Caco-2 (cell line): ENCODE measurements at regions not wholly inside any gene's neighbourhood (a gene's known extent, or its start where the extent isn't known, plus 50 kb on each side); places are given as distances from the start of the nearest gene placed in this dataset.

ENCODE experiments used
- BruUV-seq: library from RNA; stranded (reverse); fragments of 400-500 nt; replicated peaks from 2 replicates; lab custom pipeline; 2021; lab: Mats Ljungman, UMichigan
- CTCF ChIA-PET: fragments of 300-600 bp; sonication (Branson Sonifier 250); formaldehyde crosslinking; loops from one replicate; lab custom pipeline; 2022; ENCODE audit warnings: antibody characterized with exemption; lab: Charles Lee
- POLR2A ChIA-PET: fragments of 300-600 bp; sonication (Branson Sonifier 250); formaldehyde crosslinking; loops from one replicate; lab custom pipeline; 2022; ENCODE audit warnings: antibody characterized with exemption; lab: Charles Lee
- DNase-seq, 2 experiments: peaks; one replicate each; pipeline versions ENCODE4 v3.0.0 to v3.0.0-alpha.2; 2020 to 2022
- H3K27me3 ChIP-seq: replicated peaks from 2 replicates; pipeline ENCODE4 v1.6.0; 2011; ENCODE audit warnings: low read length; ENCODE audit not compliant: control insufficient read depth, insufficient read depth
- H3K36me3 ChIP-seq: 2 replicates; pipeline ENCODE4 v1.5.1; 2011; ENCODE audit warnings: low read length; ENCODE audit not compliant: control insufficient read depth, insufficient read depth
- H3K4me1 ChIP-seq: fragments of 250-450 bp; sonication (Bioruptor Pico); 2 replicates; pipeline ENCODE4 v1.5.1; 2020; ENCODE audit warnings: mild to moderate bottlenecking
- H3K4me3 ChIP-seq: 2 replicates; pipeline ENCODE4 v1.5.1; 2011; ENCODE audit warnings: low read depth, mild to moderate bottlenecking, control low read depth, low read length
- H3K9me3 ChIP-seq: fragments of 250-450 bp; sonication (Bioruptor Pico); 2 replicates; pipeline ENCODE4 v1.5.1; 2020; ENCODE audit warnings: mild to moderate bottlenecking, moderate library complexity
- H3K27ac Mint-ChIP-seq: one replicate; pipeline ENCODE4 v1.8.0; 2022; ENCODE audit warnings: mixed read lengths; ENCODE audit not compliant: unreplicated experiment
- H3K27me3 Mint-ChIP-seq: one replicate; pipeline ENCODE4 v1.8.0; 2022; ENCODE audit warnings: mixed read lengths; ENCODE audit not compliant: insufficient read depth, unreplicated experiment
- H3K36me3 Mint-ChIP-seq: one replicate; pipeline ENCODE4 v1.8.0; 2022; ENCODE audit warnings: mild to moderate bottlenecking, mixed read lengths; ENCODE audit not compliant: insufficient read depth, unreplicated experiment
- H3K4me1 Mint-ChIP-seq: one replicate; pipeline ENCODE4 v1.8.0; 2022; ENCODE audit warnings: low read depth, mixed read lengths; ENCODE audit not compliant: unreplicated experiment
- H3K4me3 Mint-ChIP-seq: one replicate; pipeline ENCODE4 v1.8.0; 2022; ENCODE audit warnings: mild to moderate bottlenecking, moderate library complexity, mixed read lengths; ENCODE audit not compliant: unreplicated experiment
- H3K9me3 Mint-ChIP-seq: one replicate; pipeline ENCODE4 v1.8.0; 2022; ENCODE audit warnings: mixed read lengths; ENCODE audit not compliant: unreplicated experiment
- CTCF ChIP-seq, 2 experiments: fragments of 200-600 bp in 1 of 2; IDR thresholded peaks; 1 replicate in 1 of 2; 2 replicates in 1 of 2; pipeline versions ENCODE4 v1.5.1 to v1.8.0; 2011 to 2022; ENCODE audit warnings: antibody characterized with exemption in 1 of 2, control low read depth in 1 of 2, inconsistent platforms in 1 of 2, low read depth in 1 of 2, low read length in 1 of 2, mild to moderate bottlenecking in 1 of 2, moderate library complexity in 1 of 2; ENCODE audit not compliant: insufficient read depth in 1 of 2, severe bottlenecking in 1 of 2, unreplicated experiment in 1 of 2
- intact Hi-C: fragments of 100-400 bp; cut with micrococcal nuclease; formaldehyde crosslinking; loops from one replicate; pipeline ENCODE4 v1.10.0; 2022; ENCODE audit not compliant: unreplicated experiment

- CTCF ChIA-PET: no interaction called here
- no peaks in the 10 kb centered on the region for H3K4me1 Mint-ChIP-seq
- Histone ChIP-seq H3K4me3 (no peak overlapping the region), H3K4me1 (no peaks in the 10 kb centered on the region), H3K36me3 (no peaks in the 10 kb centered on the region), H3K27me3 (no peaks in the 10 kb centered on the region), H3K9me3 (no peaks in the 10 kb centered on the region)
- H3K36me3 Mint-ChIP-seq: no peaks in the 10 kb centered on the region
- intact Hi-C loops: no loop called here
- BruUV-seq: no TSS peak
- H3K9me3 Mint-ChIP-seq: peaks cover 6% of the 10 kb centered on the region
- H3K4me3 Mint-ChIP-seq: no peak overlapping the region
- no peak for TF ChIP-seq CTCF (IDR thresholded peaks at IDR 0.05; ENCODE audit: insufficient read depth in 1 of 2, low read depth in 1 of 2, low read length in 1 of 2, severe bottlenecking in 1 of 2, unreplicated experiment in 1 of 2)
- DNase-seq: no peak
- peaks cover 21% of the 10 kb centered on the region for H3K27me3 Mint-ChIP-seq
- no peak overlapping the region for H3K27ac Mint-ChIP-seq
- POLR2A ChIA-PET: no interaction called here
These were observed 224.7 kb downstream of the AACS start for GRCh38 chr12:125289970-125290369.

- H3K4me3 ChIP-seq: no peak overlapping the region
- H3K27ac Mint-ChIP-seq: no peak overlapping the region
- no peaks in the 10 kb centered on the region for H3K36me3 Mint-ChIP-seq
- H3K9me3 Mint-ChIP-seq: no peaks in the 10 kb centered on the region
- no peaks in the 10 kb centered on the region for H3K36me3 ChIP-seq
- ChIA-PET CTCF (no interaction called here), POLR2A (no interaction called here)
- H3K4me1 Mint-ChIP-seq: no peaks in the 10 kb centered on the region
- H3K4me1 ChIP-seq: no peaks in the 10 kb centered on the region
- no peak for TF ChIP-seq CTCF (IDR thresholded peaks at IDR 0.05; ENCODE audit: insufficient read depth in 1 of 2, low read depth in 1 of 2, low read length in 1 of 2, severe bottlenecking in 1 of 2, unreplicated experiment in 1 of 2)
- H3K27me3 ChIP-seq: peaks cover 2% of the 10 kb centered on the region; the same call in 1 of the 2 replicates
- H3K27me3 Mint-ChIP-seq: peaks cover 18% of the 10 kb centered on the region
- H3K4me3 Mint-ChIP-seq: no peak overlapping the region
- H3K9me3 ChIP-seq: no peaks in the 10 kb centered on the region
- BruUV-seq: no TSS peak
- intact Hi-C loops: no loop called here
- DNase-seq: no peak
These were observed 227.5 kb downstream of the AACS start for GRCh38 chr12:125292700-125293099.

GRCh38 chr12:125295550-125295949 is 230.3 kb downstream of the AACS start:
- intact Hi-C loops: no loop called here
- no peak overlapping the region for H3K4me3 Mint-ChIP-seq
- POLR2A ChIA-PET: no interaction called here
- DNase-seq: no peak
- no peak overlapping the region for H3K27ac Mint-ChIP-seq
- H3K27me3 Mint-ChIP-seq: peaks cover 27% of the 10 kb centered on the region
- no peak for TF ChIP-seq CTCF (IDR thresholded peaks at IDR 0.05; ENCODE audit: insufficient read depth in 1 of 2, low read depth in 1 of 2, low read length in 1 of 2, severe bottlenecking in 1 of 2, unreplicated experiment in 1 of 2)
- Histone ChIP-seq H3K4me1 (no peaks in the 10 kb centered on the region), H3K27me3 (peaks cover 2% of the 10 kb centered on the region; the same call in 1 of the 2 replicates), H3K9me3 (no peaks in the 10 kb centered on the region), H3K4me3 (no peak overlapping the region), H3K36me3 (no peaks in the 10 kb centered on the region)
- H3K9me3 Mint-ChIP-seq: no peaks in the 10 kb centered on the region
- no TSS peak for BruUV-seq
- no peaks in the 10 kb centered on the region for H3K4me1 Mint-ChIP-seq
- CTCF ChIA-PET: no interaction called here
- no peaks in the 10 kb centered on the region for H3K36me3 Mint-ChIP-seq
